GM10266 (cell line): ENCODE measurements at regions not wholly inside any gene's neighbourhood (a gene's known extent, or its start where the extent isn't known, plus 50 kb on each side); places are given as distances from the start of the nearest gene placed in this dataset.

Experiments used
- DNase-seq: peaks from one replicate; pipeline ENCODE4 v3.0.0; 2012; ENCODE audit errors: extremely low spot score
- CTCF ChIP-seq: IDR thresholded peaks from 2 replicates; pipeline ENCODE4 v1.5.1; 2012; ENCODE audit warnings: mild to moderate bottlenecking, low read depth; ENCODE audit not compliant: control insufficient read depth, insufficient read depth; ENCODE audit errors: missing control alignments

- no peak for DNase-seq
- no peak for TF ChIP-seq CTCF
These were observed 245.3 kb upstream of the JADE1 start for GRCh38 chr4:128564081-128564630.

GRCh38 chr4:128560754-128561495 lies 248.6 kb upstream of the JADE1 start:
- TF ChIP-seq CTCF: no peak
- DNase-seq: no peak

- DNase-seq: no peak
- TF ChIP-seq CTCF: no peak
These were observed 250.4 kb upstream of the JADE1 start for GRCh38 chr4:128558896-128559679.

- TF ChIP-seq CTCF: no peak
These were observed 252.7 kb upstream of the JADE1 start for GRCh38 chr4:128556756-128557155.

GRCh38 chr4:128553686-128554515 lies 255.6 kb upstream of the JADE1 start:
- no peak for DNase-seq
- TF ChIP-seq CTCF: no peak

More at GRCh38 chr4:128556756-128557155, 252.7 kb upstream of the JADE1 start:
- no peak for DNase-seq

- no peak for TF ChIP-seq CTCF
- DNase-seq: no peak
These were observed 257.0 kb upstream of the JADE1 start for GRCh38 chr4:128552586-128552907.
